ENCODE measurements at regions not wholly inside any gene's neighbourhood (a gene's known extent, or its start where the extent isn't known, plus 50 kb on each side); places are given as distances from the start of the nearest gene placed in this dataset.
"Not testable (repeated sequence)": the region's sequence is repeated elsewhere in the genome, so short reads cannot be mapped to it uniquely, and the experiment has no call there.

- H3K79me2 ChIP-seq (ENCODE audit: control insufficient read depth in 1 of 2, insufficient read depth in 2 of 2, low read length in 2 of 2); H3K4me2 ChIP-seq (ENCODE audit: insufficient read depth in 1 of 2, low read depth in 2 of 2, low read length in 2 of 2): not testable (repeated sequence)
These were observed 65.0 kb upstream of the SMAD6 start for GRCh38 chr15:66637044-66637443.

More at GRCh38 chr15:66637044-66637443, 65.0 kb upstream of the SMAD6 start:
- POLR2A ChIA-PET (ENCODE audit: partially characterized antibody); H4K8ac ChIP-seq (ENCODE audit: extremely low read depth, insufficient read depth, low read length); H4K5ac ChIP-seq (ENCODE audit: insufficient read length, low read depth, low read length); DNase-seq (ENCODE audit: low read depth in 1 of 2, low spot score in 2 of 2); H3K36me3 ChIP-seq (ENCODE audit: control insufficient read depth in 2 of 4, insufficient read depth in 4 of 4, low read length in 3 of 4); H2AK5ac ChIP-seq (ENCODE audit: low read depth, low read length); H3K79me1 ChIP-seq (ENCODE audit: low read depth, low read length); H4K20me1 ChIP-seq (replicated peaks in 1 of 2; ENCODE audit: control insufficient read depth in 1 of 2, insufficient read depth in 2 of 2, low read length in 2 of 2); H2BK15ac ChIP-seq (ENCODE audit: low read length); H3K27ac ChIP-seq (ENCODE audit: low read depth, low read length); H3K4ac ChIP-seq (replicated peaks; ENCODE audit: insufficient read length, low read depth, low read length); H2BK120ac ChIP-seq (replicated peaks; ENCODE audit: low read depth, low read length); H3K18ac ChIP-seq (ENCODE audit: extremely low read depth, low read length); H3K56ac ChIP-seq (replicated peaks; ENCODE audit: insufficient read length, low read depth, low read length); H4K91ac ChIP-seq (replicated peaks; ENCODE audit: insufficient read length, low read length); H2AFZ ChIP-seq (ENCODE audit: low read length); H3K27me3 ChIP-seq (replicated peaks in 1 of 4; ENCODE audit: control insufficient read depth in 3 of 4, extremely low read depth in 1 of 4, insufficient read depth in 3 of 4, low read length in 3 of 4); H2BK12ac ChIP-seq (ENCODE audit: low read depth, low read length); H3K9ac ChIP-seq (replicated peaks in 1 of 4; ENCODE audit: extremely low read depth in 1 of 4, low read depth in 3 of 4, low read length in 3 of 4); H3K23me2 ChIP-seq (ENCODE audit: low read depth, low read length); H2BK20ac ChIP-seq (ENCODE audit: low read length); H3K4me3 ChIP-seq (ENCODE audit: extremely low read depth in 1 of 4, insufficient read depth in 2 of 4, low read depth in 3 of 4, low read length in 4 of 4); H3K14ac ChIP-seq (ENCODE audit: insufficient read length); H2BK5ac ChIP-seq (ENCODE audit: low read depth, low read length); H3K9me3 ChIP-seq (ENCODE audit: insufficient read depth in 2 of 2, low read depth in 1 of 2, low read length in 1 of 2); FAIRE-seq; H3K23ac ChIP-seq (ENCODE audit: insufficient read length): not testable (repeated sequence)
- peaks cover 0 to 12% (median 5%) of the 10 kb centered on the region in 4 experiments; a peak in 6 of 7 replicates for H3K4me1 ChIP-seq (replicated peaks in 1 of 4; ENCODE audit: control insufficient read depth in 3 of 4, insufficient read depth in 4 of 4, low read length in 3 of 4)
- WGBS, 2 experiments (ENCODE audit: extremely low coverage in 1 of 2, insufficient coverage in 1 of 2, insufficient read length in 1 of 2, insufficient replicate concordance in 2 of 2, low coverage in 1 of 2, low lambda C conversion rate in 2 of 2, missing lambda C conversion rate in 1 of 2), result 95% methylated on average over 7 of the region's 9 CpGs; no CpG with 5 or more reads in 1 of the 2 experiments
- CTCF ChIA-PET (ENCODE audit: partially characterized antibody), result interaction anchor here (0.6 to 7.2 kb wide), 4 partner anchors 10 to 372 kb away, joined by 3 to 45 read pairs (median 4); no protein-coding TSS in a partner anchor
